T-cell (primary cell): ENCODE measurements at regions not wholly inside any gene's neighbourhood (a gene's known extent, or its start where the extent isn't known, plus 50 kb on each side); places are given as distances from the start of the nearest gene placed in this dataset.

Experiments used
- ATAC-seq, 4 experiments: fragments of 200-7000 bp in 3 of 4; fragments of 150-1000 bp in 1 of 4; cut with Tn5 transposase; replicated peaks in 1 of 4; 1 replicate in 3 of 4; 2 replicates in 1 of 4; pipeline ENCODE4 v1.10.0; 2021; ENCODE audit warnings: moderate library complexity in 3 of 4, mild to moderate bottlenecking in 2 of 4, moderate number of reproducible peaks in 1 of 4
- CTCF ChIA-PET, 2 donors: fragments of 300-600 bp; sonication (Branson Sonifier 250); formaldehyde crosslinking; loops; one replicate each; lab custom pipeline; 2022; ENCODE audit warnings: antibody characterized with exemption in 2 of 2; lab: Charles Lee
- POLR2A ChIA-PET, 2 donors: fragments of 300-600 bp; sonication (Branson Sonifier 250); formaldehyde crosslinking; loops; one replicate each; lab custom pipeline; 2022; ENCODE audit warnings: antibody characterized with exemption in 2 of 2; lab: Charles Lee
- DNase-seq, 35 experiments: peaks; one replicate each; pipeline versions ENCODE4 v3.0.0 to v3.0.0-alpha.2; 2013 to 2023
- H3K27ac ChIP-seq: one replicate; pipeline ENCODE4 v1.5.1; 2013; ENCODE audit warnings: low read length
- H3K27me3 ChIP-seq, 2 experiments: replicated peaks in 1 of 2; 1 replicate in 1 of 2; 2 replicates in 1 of 2; pipeline versions ENCODE4 v1.6.1 to v1.7.0; 2013; ENCODE audit warnings: low read length in 1 of 2, mixed read lengths in 1 of 2; ENCODE audit not compliant: control insufficient read depth in 2 of 2, insufficient read depth in 2 of 2; ENCODE audit errors: extremely low read depth in 1 of 2
- H3K36me3 ChIP-seq, 2 donors: 1 replicate in 1 of 2; 2 replicates in 1 of 2; pipeline versions ENCODE4 v1.6.1 to v1.7.0; 2013; ENCODE audit warnings: low read length in 1 of 2; ENCODE audit not compliant: control insufficient read depth in 2 of 2, insufficient read depth in 1 of 2; ENCODE audit errors: extremely low read depth in 1 of 2
- H3K4me1 ChIP-seq, 2 experiments: 1 replicate in 1 of 2; 2 replicates in 1 of 2; pipeline versions ENCODE4 v1.6.1 to v1.7.0; 2013; ENCODE audit warnings: low read length in 2 of 2, mixed read lengths in 1 of 2; ENCODE audit not compliant: insufficient read depth in 2 of 2, control insufficient read depth in 1 of 2; ENCODE audit errors: extremely low read depth in 1 of 2
- H3K4me3 ChIP-seq, 2 donors: 1 replicate in 1 of 2; 2 replicates in 1 of 2; pipeline versions ENCODE4 v1.5.1 to v1.7.0; 2013; ENCODE audit warnings: mild to moderate bottlenecking in 2 of 2, low read length in 1 of 2, moderate library complexity in 1 of 2; ENCODE audit not compliant: control insufficient read depth in 1 of 2; ENCODE audit errors: extremely low read depth in 1 of 2
- H3K9me3 ChIP-seq: 2 replicates; pipeline ENCODE4 v1.7.0; 2013
- H3K27ac Mint-ChIP-seq, 2 donors: one replicate each; pipeline ENCODE4 v1.8.0; 2020 to 2021; ENCODE audit warnings: mild to moderate bottlenecking in 2 of 2, mixed read lengths in 2 of 2
- H3K27me3 Mint-ChIP-seq, 2 donors: one replicate each; pipeline ENCODE4 v1.8.0; 2021 to 2022; ENCODE audit warnings: mixed read lengths in 2 of 2
- H3K36me3 Mint-ChIP-seq: one replicate; pipeline ENCODE4 v1.8.0; 2021; ENCODE audit warnings: mixed read lengths
- H3K4me1 Mint-ChIP-seq, 3 donors: one replicate each; pipeline ENCODE4 v1.8.0; 2020 to 2022; ENCODE audit warnings: mixed read lengths in 3 of 3, mild to moderate bottlenecking in 1 of 3
- H3K4me3 Mint-ChIP-seq, 3 donors: one replicate each; pipeline ENCODE4 v1.8.0; 2020 to 2022; ENCODE audit warnings: mild to moderate bottlenecking in 3 of 3, mixed read lengths in 3 of 3, moderate library complexity in 3 of 3
- H3K9me3 Mint-ChIP-seq, 3 donors: one replicate each; pipeline ENCODE4 v1.8.0; 2020 to 2022; ENCODE audit warnings: mixed read lengths in 3 of 3
- WGBS: methylation state at CpG from one replicate; pipeline ENCODE4 v1.1.5; 2013; ENCODE audit warnings: missing lambda C conversion rate; ENCODE audit not compliant: insufficient coverage; 5-methylcytosine and 5-hydroxymethylcytosine counted together

DNA sequence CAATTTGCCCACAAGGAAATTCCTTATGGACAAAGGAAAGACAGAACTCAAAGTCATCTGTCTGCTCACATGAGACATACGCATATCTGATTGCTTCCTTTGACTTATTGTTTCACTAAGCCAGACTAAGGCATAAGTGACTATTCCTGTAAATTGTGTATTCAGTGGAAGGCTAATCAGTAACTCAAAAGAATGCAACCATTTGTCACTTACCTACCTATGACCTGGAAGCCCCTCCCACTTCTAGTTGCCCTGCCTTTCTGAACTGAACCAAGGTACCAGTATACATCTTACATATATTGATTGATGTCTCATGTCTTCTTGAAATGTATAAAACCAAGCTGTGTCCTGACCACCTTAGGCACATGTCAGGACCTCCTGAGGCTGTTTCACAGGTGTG, 53.5 kb upstream of the PROK2 start:
- Histone ChIP-seq H3K9me3 (no peaks in the 10 kb centered on the region), H3K27me3 (no peaks in the 10 kb centered on the region), H3K36me3 (no peaks in the 10 kb centered on the region), H3K4me1 (no peaks in the 10 kb centered on the region), H3K27ac (no peak overlapping the region), H3K4me3 (no peak overlapping the region)
- DNase-seq (no peak), ATAC-seq (no peak)
- H3K36me3 Mint-ChIP-seq, result no peaks in the 10 kb centered on the region
- CTCF ChIA-PET, result no interaction called here
- POLR2A ChIA-PET, result interaction anchor here in 1 of 2 donors (0.6 kb wide), 1 partner anchor 33 kb away, joined by 3 read pairs; no protein-coding TSS in a partner anchor
- no peaks in the 10 kb centered on the region for H3K9me3 Mint-ChIP-seq
- no peaks in the 10 kb centered on the region for H3K4me1 Mint-ChIP-seq
- H3K27ac Mint-ChIP-seq, result no peak overlapping the region
- WGBS, result no CpG with 5 or more reads among the region's 1 CpG
- H3K27me3 Mint-ChIP-seq, result peaks cover 0 to 11% of the 10 kb centered on the region in 2 donors
- no peak overlapping the region for H3K4me3 Mint-ChIP-seq
